OCI-LY7 (cell line): ENCODE measurements at regions not wholly inside any gene's neighbourhood (a gene's known extent, or its start where the extent isn't known, plus 50 kb on each side); places are given as distances from the start of the nearest gene placed in this dataset.
"Not testable (repeated sequence)": the region's sequence is repeated elsewhere in the genome, so short reads cannot be mapped to it uniquely, and the experiment has no call there.

Experiments used
- BruUV-seq: library from RNA; stranded (reverse); fragments of 400-500 nt; replicated peaks from 2 replicates; lab custom pipeline; 2021; lab: Mats Ljungman, UMichigan
- CTCF ChIA-PET: fragments of 300-600 bp; sonication (Branson Sonifier 250); formaldehyde crosslinking; loops from one replicate; lab custom pipeline; 2022; ENCODE audit warnings: antibody characterized with exemption; ENCODE audit not compliant: unreplicated experiment; lab: Charles Lee
- POLR2A ChIA-PET: fragments of 300-600 bp; sonication (Branson Sonifier 250); formaldehyde crosslinking; loops from one replicate; lab custom pipeline; 2022; ENCODE audit warnings: antibody characterized with exemption; lab: Charles Lee
- DNase-seq: peaks from one replicate; pipeline ENCODE4 v3.0.0-alpha.2; 2015; ENCODE audit warnings: low spot score
- H2AFZ ChIP-seq: fragments of 200-600 bp; sonication (generic), shearing (Covaris generic); 2 replicates; pipeline ENCODE4 v1.6.1; 2014; ENCODE audit warnings: mild to moderate bottlenecking, antibody characterized with exemption, low read length, moderate library complexity
- H3K27ac ChIP-seq: fragments of 200-600 bp; sonication (generic); 2 replicates; pipeline ENCODE4 v1.5.1; 2014; ENCODE audit warnings: mixed run types, low read depth, mild to moderate bottlenecking, moderate library complexity, low read length, inconsistent platforms; ENCODE audit not compliant: poor library complexity, severe bottlenecking
- H3K36me3 ChIP-seq: fragments of 200-600 bp; sonication (generic); 2 replicates; pipeline ENCODE4 v1.6.1; 2014; ENCODE audit warnings: mild to moderate bottlenecking, antibody characterized with exemption, low read length, moderate library complexity, mixed read lengths; ENCODE audit not compliant: insufficient read depth
- H3K4me1 ChIP-seq: fragments of 200-600 bp; sonication (generic); 2 replicates; pipeline ENCODE4 v1.5.1; 2014; ENCODE audit warnings: mild to moderate bottlenecking, low read length; ENCODE audit not compliant: insufficient read depth, poor library complexity, severe bottlenecking
- H3K4me2 ChIP-seq: fragments of 200-600 bp; sonication (generic); 2 replicates; pipeline ENCODE4 v1.6.1; 2014; ENCODE audit warnings: mild to moderate bottlenecking, low read length
- H3K4me3 ChIP-seq: fragments of 200-600 bp; sonication (generic); 2 replicates; pipeline ENCODE4 v1.5.1; 2014; ENCODE audit warnings: mild to moderate bottlenecking, low read depth, low read length; ENCODE audit not compliant: poor library complexity, severe bottlenecking
- H3K79me2 ChIP-seq: fragments of 200-600 bp; sonication (generic); 2 replicates; pipeline ENCODE4 v1.6.1; 2016; ENCODE audit warnings: low read depth, mild to moderate bottlenecking, low read length, moderate library complexity, mixed read lengths; ENCODE audit not compliant: insufficient read depth
- H3K9me2 ChIP-seq: fragments of 200-600 bp; sonication (generic); 2 replicates; pipeline ENCODE4 v1.6.1; 2016; ENCODE audit warnings: mild to moderate bottlenecking, low read length, mixed read lengths; ENCODE audit not compliant: insufficient read depth
- H3K9me3 ChIP-seq: fragments of 200-600 bp; sonication (generic); 2 replicates; pipeline ENCODE4 v1.6.1; 2014; ENCODE audit warnings: mild to moderate bottlenecking, mixed run types, low read length, mixed read lengths
- H4K20me1 ChIP-seq: fragments of 200-600 bp; sonication (generic); 2 replicates; pipeline ENCODE4 v1.6.1; 2014; ENCODE audit warnings: mild to moderate bottlenecking, antibody characterized with exemption, low read length, moderate library complexity, mixed read lengths; ENCODE audit not compliant: insufficient read depth
- EZH2phosphoT487 ChIP-seq: fragments of 200-600 bp; sonication (generic); IDR thresholded peaks from 2 replicates; pipeline ENCODE4 v1.6.1; 2018; ENCODE audit warnings: low read depth, borderline replicate concordance, mild to moderate bottlenecking, mixed run types, antibody characterized with exemption, low read length, moderate library complexity, mixed read lengths
- intact Hi-C: fragments of 100-400 bp; cut with micrococcal nuclease; formaldehyde crosslinking; loops from one replicate; pipeline ENCODE4 v1.10.0; 2022; ENCODE audit not compliant: unreplicated experiment
- TF ChIP-seq, protein P1 (sequence below): fragments of 200-600 bp; sonication (generic); conservative IDR thresholded peaks from 2 replicates; pipeline ENCODE4 v1.5.1; 2014; ENCODE audit warnings: mild to moderate bottlenecking, antibody characterized with exemption, low read length, moderate library complexity, mixed read lengths

DNA sequence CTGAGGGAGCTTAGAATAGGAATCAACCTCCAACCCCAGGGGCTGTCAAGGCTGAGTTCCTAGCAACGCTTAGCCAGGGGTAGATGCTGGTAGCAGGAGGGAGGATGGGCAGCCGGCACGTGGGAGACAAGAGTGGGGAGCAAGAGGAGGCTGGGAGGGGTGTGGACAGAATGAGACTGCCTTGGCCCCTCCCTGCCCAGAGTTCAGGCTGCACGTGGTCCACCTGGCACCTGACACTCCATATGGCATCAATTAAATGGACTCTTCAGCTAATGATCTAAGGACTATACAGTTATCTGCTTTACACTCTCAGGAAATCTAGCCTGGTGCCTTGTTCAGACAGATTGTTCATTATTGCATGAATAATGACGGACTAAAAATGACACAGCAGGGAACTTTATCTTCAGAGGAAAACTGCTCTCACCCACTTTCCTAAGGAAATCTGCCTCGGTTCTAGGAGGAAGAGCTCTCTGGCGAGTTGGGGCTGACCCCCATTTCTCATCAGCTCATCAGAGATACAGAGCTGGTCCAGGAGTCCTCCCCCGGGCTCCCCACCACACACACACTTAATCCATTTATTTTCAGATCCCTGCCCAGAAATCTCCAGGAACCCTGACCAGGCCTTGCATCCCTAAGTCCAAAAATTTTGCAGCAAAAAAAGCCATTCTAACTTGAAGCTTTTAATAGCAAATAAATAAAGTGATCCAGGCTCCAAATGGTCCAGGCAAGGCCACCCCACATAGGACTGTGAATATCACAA is 102.1 kb upstream of the CDC42EP3 start:
- Histone ChIP-seq H4K20me1 (no peaks in the 10 kb centered on the region), H3K4me1 (no peaks in the 10 kb centered on the region), H3K36me3 (no peaks in the 10 kb centered on the region), H3K4me3 (no peak overlapping the region), H3K9me3 (no peaks in the 10 kb centered on the region), H3K4me2 (no peak overlapping the region), H3K9me2 (no peaks in the 10 kb centered on the region), H3K27ac (no peak overlapping the region), H3K79me2 (no peaks in the 10 kb centered on the region), H2AFZ (no peak overlapping the region)
- intact Hi-C loops, result no loop called here
- no TSS peak for BruUV-seq
- no peak for TF ChIP-seq EZH2phosphoT487
- TF ChIP-seq, protein P1, sequence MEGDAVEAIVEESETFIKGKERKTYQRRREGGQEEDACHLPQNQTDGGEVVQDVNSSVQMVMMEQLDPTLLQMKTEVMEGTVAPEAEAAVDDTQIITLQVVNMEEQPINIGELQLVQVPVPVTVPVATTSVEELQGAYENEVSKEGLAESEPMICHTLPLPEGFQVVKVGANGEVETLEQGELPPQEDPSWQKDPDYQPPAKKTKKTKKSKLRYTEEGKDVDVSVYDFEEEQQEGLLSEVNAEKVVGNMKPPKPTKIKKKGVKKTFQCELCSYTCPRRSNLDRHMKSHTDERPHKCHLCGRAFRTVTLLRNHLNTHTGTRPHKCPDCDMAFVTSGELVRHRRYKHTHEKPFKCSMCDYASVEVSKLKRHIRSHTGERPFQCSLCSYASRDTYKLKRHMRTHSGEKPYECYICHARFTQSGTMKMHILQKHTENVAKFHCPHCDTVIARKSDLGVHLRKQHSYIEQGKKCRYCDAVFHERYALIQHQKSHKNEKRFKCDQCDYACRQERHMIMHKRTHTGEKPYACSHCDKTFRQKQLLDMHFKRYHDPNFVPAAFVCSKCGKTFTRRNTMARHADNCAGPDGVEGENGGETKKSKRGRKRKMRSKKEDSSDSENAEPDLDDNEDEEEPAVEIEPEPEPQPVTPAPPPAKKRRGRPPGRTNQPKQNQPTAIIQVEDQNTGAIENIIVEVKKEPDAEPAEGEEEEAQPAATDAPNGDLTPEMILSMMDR, result no peak
- DNase-seq, result no peak
- POLR2A ChIA-PET, result no interaction called here
- CTCF ChIA-PET, result no interaction called here

DNA sequence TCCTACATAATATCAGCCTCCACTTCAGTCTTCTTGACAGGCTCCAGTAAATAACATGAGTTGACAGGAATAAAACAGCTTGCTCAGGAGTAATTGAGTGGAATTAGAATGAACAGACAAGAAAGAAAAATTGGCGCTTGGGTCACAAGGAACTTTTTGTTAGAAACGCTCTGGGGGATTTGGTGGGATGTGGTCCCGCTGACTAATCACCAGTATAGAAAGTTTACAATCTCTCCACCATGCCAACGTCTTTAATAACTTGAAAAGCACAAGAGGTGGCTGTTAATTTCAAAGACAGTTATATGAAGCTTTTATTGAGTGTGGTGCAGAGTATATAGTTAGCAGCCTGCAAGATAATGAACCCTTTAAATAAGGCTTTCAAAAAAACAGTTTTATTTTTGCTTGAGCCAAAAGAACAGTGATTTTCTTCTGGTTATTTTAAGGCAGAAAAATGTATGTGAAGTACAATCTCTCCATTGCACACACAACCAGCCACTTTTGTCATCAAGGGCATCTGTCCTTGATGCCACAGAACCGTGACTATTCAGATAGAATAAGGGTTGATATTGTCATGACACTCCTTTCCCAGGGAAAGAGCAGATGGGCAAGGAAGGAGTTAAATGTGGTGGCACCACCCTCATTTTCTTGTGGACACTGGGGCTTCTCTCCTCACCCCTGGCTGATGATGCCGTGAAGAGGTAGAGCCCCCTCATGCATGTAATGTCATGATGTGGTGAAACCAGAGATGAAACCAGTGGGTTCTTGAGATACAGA is 102.9 kb upstream of the CDC42EP3 start:
- BruUV-seq, H3K9me2 ChIP-seq, CTCF ChIA-PET: not testable (repeated sequence)

DNA sequence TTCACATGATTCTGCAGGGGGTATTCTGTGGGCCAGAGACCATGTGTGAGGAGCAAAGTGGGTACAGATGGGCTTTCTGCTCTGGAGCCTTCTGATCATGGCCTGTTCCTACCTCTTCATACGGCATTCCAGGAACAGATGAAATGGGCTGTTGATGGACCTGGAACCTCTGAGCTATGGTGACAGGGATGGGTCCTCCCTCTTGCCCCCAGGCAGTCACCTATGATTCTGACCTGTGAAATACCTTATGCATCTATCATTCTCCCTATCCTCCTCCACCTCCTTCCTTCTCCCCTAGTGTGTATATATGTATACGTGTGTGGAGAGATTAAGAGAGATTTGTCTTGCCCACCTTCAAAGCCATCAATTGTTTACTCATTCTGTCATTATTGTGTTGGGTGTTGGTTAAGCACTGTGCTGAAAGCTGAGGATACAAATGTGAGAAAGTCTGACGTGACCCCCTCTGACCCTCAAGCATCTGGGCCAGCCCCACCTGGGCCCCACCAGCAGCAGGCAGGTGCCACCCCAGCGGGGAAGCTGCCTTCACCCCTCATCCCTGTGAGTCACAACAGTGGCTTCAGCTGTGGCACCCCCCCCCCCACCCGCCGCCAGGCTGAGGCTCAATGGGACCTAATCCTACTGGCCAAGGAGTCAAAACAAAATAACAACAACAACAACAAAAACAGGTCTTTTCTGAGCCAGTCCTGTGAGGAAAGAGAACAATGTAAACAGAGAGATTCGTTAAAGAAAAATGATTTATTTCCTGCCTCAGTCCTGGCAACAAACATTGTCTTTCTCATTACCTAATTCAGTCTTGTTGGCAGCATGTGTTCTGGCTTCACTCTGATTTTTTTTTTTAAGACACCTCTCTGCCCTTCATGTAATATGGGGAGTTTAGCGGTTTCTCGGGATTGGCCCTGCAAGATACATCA is 103.8 kb upstream of the CDC42EP3 start:
- intact Hi-C loops, result no loop called here
- POLR2A ChIA-PET, result interaction anchor here (0.6 to 1.3 kb wide), 2 partner anchors 41 to 722 kb away, joined by 4 to 7 read pairs; no protein-coding TSS in a partner anchor
- no peaks in the 10 kb centered on the region for H3K9me2 ChIP-seq
- no peaks in the 10 kb centered on the region for H3K36me3 ChIP-seq
- no peak overlapping the region for H3K4me2 ChIP-seq
- H2AFZ ChIP-seq, result no peak overlapping the region
- H3K4me1 ChIP-seq, result no peaks in the 10 kb centered on the region
- H4K20me1 ChIP-seq, result no peaks in the 10 kb centered on the region
- no peak overlapping the region for H3K27ac ChIP-seq
- no peaks in the 10 kb centered on the region for H3K79me2 ChIP-seq
- DNase-seq, result no peak
- no peaks in the 10 kb centered on the region for H3K9me3 ChIP-seq
- TF ChIP-seq EZH2phosphoT487, result no peak
- TF ChIP-seq, protein P1, result no peak
- no TSS peak for BruUV-seq
- no peak overlapping the region for H3K4me3 ChIP-seq
- CTCF ChIA-PET, result no interaction called here

More for the DNA sequence above, 102.9 kb upstream of the CDC42EP3 start:
- DNase-seq, H3K79me2 ChIP-seq, H3K9me3 ChIP-seq, H3K27ac ChIP-seq, H3K4me3 ChIP-seq, intact Hi-C loops, POLR2A ChIA-PET, H3K4me1 ChIP-seq, H2AFZ ChIP-seq, H3K4me2 ChIP-seq, H4K20me1 ChIP-seq, H3K36me3 ChIP-seq: not testable (repeated sequence)
